ENCODE measurements at regions not wholly inside any gene's neighbourhood (a gene's known extent, or its start where the extent isn't known, plus 50 kb on each side); places are given as distances from the start of the nearest gene placed in this dataset.
A peak's percentile ranks its signal among the peaks of the same experiment; 100 is the strongest.
"Not testable (repeated sequence)": the region's sequence is repeated elsewhere in the genome, so short reads cannot be mapped to it uniquely, and the experiment has no call there.

DNA sequence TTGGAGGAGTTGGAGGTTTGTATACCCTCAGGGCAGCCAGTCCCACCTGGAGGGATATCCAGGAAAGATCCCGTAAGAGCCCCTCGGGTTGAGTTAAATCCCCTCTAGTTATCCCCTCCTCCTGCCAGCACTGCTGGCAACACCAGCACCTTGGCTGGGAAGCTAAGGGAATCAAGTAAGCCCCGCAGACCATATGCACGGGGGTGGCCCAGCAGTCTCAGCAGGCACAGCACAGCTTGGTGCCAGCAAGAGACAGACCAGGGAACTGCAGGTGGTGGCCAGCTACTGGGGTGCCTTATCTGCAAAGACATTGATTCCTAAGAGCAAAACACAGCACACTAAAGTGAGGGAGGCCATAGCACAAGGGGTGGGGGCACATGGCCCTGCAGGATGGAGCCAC, 173.8 kb downstream of the GOLGA6L4 start:
- not testable (repeated sequence) for DNase-seq (ENCODE audit: low read depth in 2 of 2)

DNA sequence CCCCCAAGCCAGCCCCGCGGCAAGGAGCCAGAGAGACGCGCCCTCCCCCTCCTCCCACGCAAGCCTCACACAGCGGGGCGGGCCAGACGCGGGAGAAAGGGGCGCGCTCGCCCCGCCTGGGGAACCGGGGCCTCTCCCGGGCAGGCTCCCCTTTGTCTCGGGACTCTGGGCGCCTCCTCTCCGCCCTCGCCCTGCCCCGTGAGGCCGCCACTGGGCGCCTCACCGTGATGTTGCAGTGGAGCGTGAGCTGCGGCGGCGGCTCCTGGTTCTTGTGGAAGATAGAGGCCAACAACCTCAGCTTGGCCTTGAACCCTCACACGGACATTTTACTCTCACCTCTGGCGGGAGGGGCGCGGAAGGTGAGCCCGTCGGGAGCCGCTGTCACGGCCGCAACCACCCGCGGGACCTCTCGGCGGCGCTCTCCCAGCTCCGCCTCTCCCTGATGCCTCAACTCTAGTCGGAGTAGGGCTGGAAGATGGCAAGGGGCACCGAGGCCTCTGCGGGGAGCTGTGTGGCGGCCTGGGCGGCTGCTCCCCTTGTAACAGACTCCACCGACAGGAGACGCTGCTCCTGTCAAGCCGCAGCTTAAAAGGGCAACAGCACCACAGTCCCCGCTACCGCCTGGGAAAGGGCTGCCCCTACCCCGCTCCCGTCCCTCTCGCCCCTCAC, 179.2 kb upstream of the ZSCAN2 start:
- DNase-seq (ENCODE audit: low read depth in 2 of 2), result not testable (repeated sequence)

DNA sequence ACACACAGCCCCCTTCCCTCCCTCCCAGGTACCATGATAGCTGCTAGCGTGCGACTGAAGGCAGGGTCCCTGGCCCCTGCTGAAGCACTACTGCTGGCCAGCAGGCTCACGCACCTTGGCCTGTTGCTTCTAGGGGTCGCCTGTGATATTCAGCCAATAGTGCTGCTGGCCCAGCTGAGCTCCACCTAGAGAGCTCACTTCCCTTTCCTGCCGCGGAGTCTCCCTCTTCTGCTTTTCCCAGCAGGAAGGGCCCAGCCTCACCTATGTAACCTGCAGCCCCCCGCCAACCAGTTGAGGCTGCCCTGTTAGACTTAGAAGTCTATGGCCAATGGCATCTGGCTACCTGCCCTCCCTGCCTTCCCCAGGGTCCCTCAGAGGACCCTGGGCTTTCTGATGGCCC, 175.5 kb upstream of the ZSCAN2 start:
- not testable (repeated sequence) for DNase-seq (ENCODE audit: low read depth in 2 of 2)

DNA sequence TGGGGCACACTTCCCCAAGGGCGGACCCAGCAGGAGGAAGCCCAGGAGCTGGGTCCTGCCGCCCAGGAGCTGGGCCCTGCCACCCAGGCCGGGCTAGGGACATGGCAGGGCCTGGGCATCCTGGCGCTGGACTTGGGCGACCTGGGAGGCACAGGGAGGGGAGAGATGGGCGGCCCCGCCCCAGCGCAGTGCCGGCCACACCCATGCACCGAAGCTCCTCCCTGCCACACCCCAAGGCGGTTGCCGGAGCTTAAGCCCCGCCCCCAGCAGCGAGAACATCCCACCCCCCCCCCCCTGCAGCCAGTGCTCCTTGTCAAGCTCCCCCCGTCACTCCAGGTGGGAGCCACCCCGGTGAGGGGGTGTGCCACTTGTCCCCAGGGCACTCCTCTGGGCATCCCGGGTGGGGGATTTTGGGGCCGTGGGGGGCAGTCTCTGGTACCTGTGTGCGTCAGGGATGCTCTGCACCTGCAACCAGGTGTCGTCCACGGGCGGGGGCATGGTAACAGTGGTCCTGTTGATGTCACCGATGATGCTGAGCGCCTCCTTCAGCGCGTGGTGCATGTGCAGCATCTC, 127.4 kb upstream of the ZSCAN2 start:
- not testable (repeated sequence) for DNase-seq (ENCODE audit: low read depth in 2 of 2)

DNA sequence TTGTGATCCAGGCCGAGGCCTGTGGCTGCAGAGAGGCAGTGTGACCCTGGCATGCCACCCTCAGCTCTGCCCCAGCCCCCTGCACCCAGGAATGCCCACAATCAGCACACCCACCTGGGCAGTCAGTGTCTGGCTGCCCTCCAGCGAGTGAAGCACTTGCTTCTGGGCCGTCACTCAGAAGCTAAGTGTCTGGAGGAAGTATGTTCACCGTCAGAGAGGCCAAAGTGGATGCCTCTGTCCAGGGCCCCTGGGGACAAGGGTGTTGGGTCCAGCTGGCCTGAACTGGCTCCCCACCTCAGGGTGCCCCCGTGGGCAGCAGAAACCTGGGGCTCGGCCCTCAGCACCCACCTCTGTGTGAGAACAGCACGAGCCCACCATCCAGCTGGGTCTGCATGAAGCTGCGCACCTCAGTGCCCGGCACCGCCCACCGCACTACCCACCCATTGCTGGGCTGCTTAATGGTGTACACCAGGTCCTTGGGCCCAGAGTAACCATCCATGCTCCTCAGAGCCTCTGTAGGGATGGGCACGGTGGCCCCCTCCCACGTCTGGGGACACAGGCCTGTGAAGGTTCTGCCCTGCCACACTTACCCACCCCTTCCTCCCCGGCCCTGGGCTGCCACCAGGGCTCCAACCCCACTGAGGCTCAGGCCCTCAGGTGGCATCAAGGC, 124.3 kb upstream of the ZSCAN2 start:
- DNase-seq (ENCODE audit: low read depth in 2 of 2), result not testable (repeated sequence)

DNA sequence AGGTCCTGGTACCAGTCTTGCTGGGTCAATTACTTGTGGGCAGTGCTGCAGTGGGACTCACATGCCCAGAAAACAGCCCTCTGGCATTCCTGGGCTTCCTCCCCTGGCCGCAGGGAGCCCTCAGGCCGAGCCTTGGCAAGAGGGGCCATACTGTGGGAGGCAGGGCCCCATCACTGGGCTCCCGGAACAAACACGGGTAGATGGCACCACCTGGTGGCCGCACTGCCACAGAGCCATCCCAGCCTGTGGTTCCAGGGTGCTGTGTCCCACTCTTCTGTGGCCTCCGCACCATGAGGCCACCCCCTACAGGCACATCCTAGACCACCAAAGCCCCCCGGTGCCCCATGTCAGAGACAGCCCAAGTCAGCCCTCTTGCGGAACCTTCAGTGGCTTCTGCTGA, 123.3 kb upstream of the ZSCAN2 start:
- not testable (repeated sequence) for DNase-seq (ENCODE audit: low read depth in 2 of 2)

DNA sequence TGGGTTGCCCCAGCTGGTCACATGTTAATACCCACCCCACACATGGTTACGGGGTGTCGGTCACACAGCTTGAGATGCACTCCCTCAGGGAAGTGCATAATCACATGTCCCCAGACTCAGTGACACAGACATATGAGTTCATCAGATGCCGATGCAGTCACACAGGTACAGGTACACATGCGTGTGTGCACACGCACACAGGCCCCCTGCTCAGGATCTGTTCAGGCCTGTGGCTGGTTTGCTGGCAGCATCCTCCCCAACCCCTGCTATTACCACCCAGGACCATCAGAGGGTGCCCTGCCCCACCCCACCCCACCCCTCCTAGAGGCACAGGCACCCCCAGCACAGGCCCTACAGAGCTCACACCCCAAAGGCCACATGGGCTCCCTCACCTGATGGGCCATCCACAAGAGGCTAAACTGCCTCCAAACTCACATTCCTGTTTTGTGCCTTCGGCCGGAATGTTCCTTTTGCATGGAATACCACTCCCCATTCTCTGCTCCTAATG, 120.6 kb upstream of the ZSCAN2 start:
- not testable (repeated sequence) for DNase-seq (ENCODE audit: low read depth in 2 of 2)

DNA sequence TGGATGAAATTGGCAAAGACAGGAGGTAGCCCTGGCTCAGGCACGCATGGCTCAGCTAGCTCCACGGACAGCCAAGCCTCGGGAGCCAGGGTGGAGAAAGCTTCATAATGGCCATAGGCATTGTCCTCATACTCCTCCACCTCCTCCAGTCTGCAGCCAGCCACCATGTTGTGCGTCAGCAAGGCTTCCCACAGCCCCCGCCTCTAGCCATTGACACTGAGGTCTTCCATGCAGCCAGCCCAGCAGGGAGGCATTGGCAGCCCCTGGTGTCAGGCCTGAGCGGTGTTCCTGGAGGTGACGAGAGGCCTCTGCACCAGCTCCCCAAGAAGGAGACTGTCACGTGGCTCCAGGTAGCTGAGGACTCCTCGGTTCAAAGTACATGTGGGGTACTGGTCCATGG, 117.0 kb upstream of the ZSCAN2 start:
- DNase-seq (ENCODE audit: low read depth in 2 of 2), result not testable (repeated sequence)

DNA sequence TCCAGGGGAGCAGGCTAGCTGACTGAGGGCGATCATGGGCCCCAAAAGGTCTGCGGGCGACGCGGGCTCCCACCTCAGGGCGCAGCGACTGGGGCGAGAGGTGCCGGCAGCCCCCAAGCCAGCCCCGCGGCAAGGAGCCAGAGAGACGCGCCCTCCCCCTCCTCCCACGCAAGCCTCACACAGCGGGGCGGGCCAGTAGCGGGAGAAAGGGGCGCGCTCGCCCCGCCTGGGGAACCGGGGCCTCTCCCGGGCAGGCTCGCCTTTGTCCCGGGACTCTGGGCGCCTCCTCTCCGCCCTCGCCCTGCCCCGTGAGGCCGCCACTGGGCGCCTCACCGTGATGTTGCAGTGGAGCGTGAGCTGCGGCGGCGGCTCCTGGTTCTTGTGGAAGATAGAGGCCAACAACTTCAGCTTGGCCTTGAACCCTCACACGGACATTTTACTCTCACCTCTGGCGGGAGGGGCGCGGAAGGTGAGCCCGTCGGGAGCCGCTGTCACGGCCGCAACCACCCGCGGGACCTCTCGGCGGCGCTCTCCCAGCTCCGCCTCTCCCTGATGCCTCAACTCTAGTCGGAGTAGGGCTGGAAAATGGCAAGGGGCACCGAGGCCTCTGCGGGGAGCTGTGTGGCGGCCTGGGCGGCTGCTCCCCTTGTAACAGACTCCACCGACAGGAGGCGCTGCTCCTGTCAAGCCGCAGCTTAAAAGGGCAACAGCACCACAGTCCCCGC, 100.5 kb upstream of the ZSCAN2 start:
- DNase-seq (ENCODE audit: low read depth in 2 of 2), result peak in 1 of 2 donors; percentile 24

DNA sequence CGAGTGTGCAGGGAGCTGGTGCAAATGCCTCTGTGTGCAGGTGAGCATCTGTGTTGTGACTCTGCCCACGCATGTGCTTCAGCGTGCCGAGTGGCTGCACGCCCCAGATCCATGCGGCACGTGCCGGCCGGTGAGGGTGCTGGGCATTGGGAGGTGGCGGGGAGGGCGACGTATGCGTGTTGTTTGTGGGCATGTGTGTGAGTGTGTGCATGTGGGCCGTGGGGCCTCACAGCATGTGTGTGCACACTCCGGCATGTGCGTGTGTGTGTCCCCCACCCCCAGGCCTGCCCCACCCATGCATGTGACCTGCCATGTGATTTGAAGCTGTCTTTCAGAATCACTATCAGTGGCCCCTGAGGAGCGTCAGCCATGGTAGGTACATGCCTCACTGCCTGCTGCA, 97.7 kb upstream of the ZSCAN2 start:
- not testable (repeated sequence) for DNase-seq (ENCODE audit: low read depth in 2 of 2)

DNA sequence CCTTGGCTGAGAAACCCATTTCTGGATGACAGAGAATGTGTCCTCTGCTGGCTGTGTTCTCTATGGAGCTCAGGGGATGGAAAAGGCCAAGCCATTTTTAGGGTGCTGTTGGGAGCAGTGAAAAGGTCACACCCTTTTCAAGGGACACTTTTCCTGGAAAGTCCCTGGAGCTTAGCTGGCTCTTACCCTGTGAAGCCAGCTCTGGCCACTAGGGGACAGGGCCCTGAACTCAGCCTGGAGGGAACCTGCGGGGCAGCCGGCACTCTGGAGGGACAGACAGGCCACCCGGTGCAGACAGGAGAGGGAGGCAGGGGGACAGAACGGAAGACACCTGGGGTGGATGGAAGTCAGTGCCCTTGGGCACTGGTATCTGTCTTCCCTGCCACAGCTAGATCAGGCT, 95.3 kb upstream of the ZSCAN2 start:
- not testable (repeated sequence) for DNase-seq (ENCODE audit: low read depth in 2 of 2)

DNA sequence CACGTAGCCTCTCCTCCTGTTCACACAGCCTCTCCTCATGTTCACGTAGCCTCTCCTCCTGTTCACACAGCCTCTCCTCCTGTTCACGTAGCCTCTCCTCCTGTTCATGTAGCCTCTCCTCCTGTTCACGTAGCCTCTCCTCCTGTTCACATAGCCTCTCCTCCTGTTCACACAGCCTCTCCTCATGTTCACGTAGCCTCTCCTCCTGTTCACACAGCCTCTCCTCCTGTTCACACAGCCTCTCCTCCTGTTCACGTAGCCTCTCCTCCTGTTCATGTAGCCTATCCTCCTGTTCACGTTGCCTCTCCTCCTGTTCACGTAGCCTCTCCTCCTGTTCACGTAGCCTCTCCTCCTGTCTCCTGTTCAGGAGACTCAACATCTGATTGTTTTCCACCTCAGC, 88.5 kb upstream of the ZSCAN2 start:
- not testable (repeated sequence) for DNase-seq (ENCODE audit: low read depth in 2 of 2)

DNA sequence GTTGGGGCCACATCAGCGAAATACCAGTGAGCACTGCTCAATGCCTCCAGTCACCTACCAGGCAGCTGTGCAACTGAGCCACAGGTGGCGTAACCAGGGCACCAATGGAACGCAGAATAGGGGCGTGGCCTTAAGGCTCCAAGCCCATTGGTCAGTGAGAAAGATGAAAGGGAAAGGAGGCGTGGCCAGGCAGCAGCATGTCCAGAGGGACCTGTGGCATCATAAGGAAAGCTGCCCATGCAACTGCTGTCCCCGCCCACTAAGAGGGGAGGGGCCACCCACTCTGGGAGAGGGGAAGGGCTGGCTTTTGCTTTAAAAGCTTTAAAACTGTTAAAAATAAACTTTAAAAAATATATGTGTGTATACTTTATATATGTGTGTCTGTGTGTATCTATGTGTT, 84.0 kb upstream of the ZSCAN2 start:
- not testable (repeated sequence) for DNase-seq (ENCODE audit: low read depth in 2 of 2)

DNA sequence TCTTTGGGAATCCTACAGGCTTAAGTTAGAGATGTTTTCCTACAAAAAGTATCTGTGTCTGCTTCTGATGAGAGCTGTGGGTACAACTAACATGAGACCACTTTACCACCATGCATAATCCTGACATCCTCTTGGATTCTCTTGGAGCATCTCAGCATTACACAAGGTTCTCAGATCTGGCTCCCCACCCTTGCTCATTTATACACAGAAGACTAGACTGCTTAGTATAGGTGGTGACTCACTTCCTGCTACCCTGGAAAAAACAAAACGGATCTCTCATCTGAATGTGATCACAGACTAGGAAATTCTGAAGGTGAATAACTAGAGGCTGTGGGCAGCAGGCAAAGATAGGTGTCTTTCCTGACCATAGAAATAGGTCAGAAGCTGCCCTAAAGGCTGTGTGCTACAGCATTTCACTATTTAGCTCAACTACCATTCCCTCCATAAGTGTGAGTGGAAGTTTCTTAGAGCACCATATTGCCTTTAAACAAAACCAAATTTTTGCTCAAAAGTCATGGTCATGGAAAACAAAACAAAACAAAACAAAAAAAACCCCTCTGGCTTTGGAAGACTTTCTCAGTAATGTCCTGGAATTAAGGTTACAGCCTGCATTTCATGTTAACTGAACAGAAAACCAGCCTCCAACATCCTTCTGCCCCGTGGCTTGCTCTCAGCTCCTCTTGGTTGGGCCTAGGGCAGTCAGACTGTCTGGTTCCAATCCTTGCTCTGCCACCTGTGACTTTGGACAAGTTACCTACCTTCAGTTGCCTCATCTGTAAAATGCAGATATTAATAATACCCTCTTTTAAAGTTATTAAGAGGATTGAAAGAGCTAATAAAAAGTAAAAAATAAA, 75.1 kb upstream of the ZSCAN2 start:
- peak in 1 of 2 donors; percentile 0 for DNase-seq (ENCODE audit: low read depth in 2 of 2)

DNA sequence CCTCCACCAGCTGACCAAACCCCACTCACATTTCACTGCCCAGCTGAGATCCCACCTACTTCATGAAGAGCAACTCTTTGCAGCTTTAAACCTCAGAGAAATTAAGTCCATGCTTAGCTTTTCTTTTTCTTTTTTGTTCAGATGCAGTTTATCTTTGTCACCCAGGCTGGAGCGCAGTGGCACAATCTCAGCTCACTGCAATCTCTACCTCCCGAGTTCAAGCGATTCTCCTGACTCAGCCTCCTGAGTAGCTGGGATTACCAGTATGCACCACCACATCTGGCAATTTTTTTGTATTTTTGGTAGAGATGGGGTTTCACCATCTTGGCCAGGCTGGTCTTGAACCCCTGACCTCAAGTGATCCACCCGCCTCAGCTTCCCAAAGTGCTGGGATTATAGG, 70.1 kb upstream of the ZSCAN2 start:
- DNase-seq (ENCODE audit: low read depth in 2 of 2), result not testable (repeated sequence)

DNA sequence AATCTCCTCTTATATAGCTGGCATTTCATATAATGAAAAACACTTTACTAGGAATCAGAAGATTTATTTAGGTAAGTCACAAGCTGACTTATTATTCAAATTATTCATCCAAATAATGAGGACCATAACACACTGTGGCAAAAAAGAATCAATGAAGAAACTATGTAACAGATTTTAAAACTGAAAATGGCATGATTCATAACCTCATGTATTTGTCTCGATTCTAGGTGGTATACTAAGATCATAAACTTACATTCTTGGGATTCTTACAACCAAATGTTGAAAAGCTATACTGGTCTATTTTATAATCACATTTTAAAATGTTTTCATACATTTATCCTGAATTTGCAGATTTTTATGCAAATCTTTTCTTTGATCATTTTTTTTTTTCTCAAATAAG, 69.6 kb upstream of the ZSCAN2 start:
- not testable (repeated sequence) for DNase-seq (ENCODE audit: low read depth in 2 of 2)

DNA sequence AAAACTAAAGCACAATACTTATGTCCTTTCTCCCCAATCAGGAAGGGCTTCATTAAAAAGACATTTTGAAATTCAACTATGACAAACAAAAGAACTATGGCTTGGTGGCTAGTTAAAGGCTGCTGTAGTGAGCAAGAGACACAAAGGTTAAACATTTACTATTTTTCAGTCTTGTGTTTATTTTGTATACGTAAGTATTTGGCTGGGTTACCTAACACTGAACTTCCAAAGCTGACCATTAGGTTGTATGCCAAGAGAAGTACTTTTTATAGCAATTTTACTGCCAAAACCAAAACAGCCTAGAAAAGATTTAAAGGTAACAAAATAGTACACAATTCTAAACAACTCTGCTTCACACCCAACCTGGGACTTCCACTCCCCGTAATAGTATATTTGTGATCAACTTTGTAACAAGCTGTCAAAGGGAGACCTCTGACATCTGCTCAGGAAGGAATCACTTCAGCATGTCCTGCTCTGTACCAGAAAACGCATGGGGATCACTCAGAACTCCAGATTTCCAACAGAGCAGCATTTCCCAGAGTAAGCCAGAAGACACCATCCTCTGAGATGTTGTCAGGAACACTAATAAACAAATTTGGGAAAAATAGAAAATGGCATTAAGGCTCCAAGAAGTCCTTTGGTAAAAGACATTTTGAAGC, 69.0 kb upstream of the ZSCAN2 start:
- DNase-seq (ENCODE audit: low read depth in 2 of 2), result not testable (repeated sequence)

DNA sequence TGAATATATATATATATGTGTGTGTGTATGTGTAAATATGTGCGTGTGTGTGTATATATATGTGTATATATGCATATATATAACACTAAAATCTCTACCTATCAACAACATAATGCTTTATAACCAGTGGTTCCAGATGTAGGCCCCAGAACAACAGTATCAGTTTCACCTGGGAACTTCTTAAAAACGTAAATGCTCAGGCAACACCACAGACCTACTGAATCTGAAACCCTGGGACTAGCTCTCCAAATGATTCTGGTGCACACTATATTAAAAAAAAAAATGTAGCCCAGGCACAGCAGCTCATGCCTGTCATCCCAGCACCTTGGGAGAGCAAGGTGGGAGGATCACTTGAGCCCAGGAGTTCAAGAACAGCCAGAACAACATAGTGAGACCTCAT, 67.1 kb upstream of the ZSCAN2 start:
- DNase-seq (ENCODE audit: low read depth in 2 of 2), result not testable (repeated sequence)

DNA sequence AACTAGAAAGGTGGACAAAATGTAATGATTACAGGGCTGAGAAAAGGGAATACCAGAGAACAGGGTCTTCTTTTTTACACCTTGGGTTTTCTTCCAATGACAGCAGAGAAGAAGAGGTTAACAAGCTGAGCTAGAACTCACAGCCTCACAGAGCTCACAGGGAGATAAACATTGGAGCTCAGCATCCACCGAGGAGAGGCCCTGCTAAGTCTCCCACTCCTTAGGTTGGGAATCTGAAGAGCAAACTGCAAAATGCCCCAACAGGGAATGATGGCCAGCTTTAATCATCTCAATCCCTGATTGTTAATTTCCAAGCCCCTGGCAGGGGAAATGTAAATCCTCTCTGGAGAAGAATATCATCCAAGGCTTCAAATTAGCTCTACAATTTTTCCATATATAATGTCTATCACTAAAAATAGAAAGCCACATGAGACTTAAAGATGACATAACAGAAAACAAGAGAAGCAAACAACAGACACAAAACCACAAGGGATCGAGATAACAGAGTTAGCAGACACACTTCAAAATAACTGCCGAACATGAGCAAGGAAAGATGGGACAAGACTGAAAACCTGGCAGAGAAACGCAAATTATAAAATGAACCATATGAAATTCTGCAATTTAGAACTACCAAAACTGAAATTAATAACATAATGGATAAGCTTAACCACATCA, 66.1 kb upstream of the ZSCAN2 start:
- DNase-seq (ENCODE audit: low read depth in 2 of 2), result not testable (repeated sequence)

DNA sequence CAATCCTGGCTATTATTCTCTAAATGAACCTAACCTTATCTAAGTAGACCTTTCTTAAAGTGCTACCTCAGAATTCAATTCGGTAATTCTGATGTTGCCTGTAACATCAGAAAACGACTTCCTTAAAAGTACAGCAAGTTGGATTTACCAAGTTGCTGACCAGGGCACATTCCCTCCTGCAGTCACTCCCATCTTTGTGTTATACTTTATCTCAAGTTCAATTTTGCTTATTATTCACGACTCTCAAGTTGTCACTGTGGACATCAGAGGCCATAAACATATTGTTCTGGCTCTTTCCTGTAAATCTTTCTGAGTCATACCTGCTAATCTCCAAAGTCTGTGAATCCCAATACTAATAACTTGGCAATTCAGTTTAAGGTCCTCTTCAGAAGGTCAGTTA, 64.6 kb upstream of the ZSCAN2 start:
- DNase-seq (ENCODE audit: low read depth in 2 of 2), result not testable (repeated sequence)

Measured in stimulated activated CD8-positive, alpha-beta memory T cell treated with anti-CD3 and anti-CD28 coated beads, Interleukin-2, amount 100 ng/mL, for 1 hour (primary cell).